GM21737 (cell line): ENCODE measurements at regions not wholly inside any gene's neighbourhood (a gene's known extent, or its start where the extent isn't known, plus 50 kb on each side); places are given as distances from the start of the nearest gene placed in this dataset.

Experiments used
- ATAC-seq: cut with Tn5 transposase; IDR thresholded peaks from one replicate; pipeline ENCODE4 v1.9.1; 2021; ENCODE audit warnings: mild to moderate bottlenecking, moderate library complexity; ENCODE audit not compliant: unreplicated experiment

- no peak for ATAC-seq
Measured at GRCh38 chr16:14362774-14363371, 267.2 kb downstream of the PARN start.

- no peak for ATAC-seq
Measured at GRCh38 chr16:14360326-14361037, 269.6 kb downstream of the PARN start.

GRCh38 chr16:14358697-14359305 lies 271.3 kb downstream of the PARN start:
- no peak for ATAC-seq

GRCh38 chr16:14357328-14357727 lies 272.7 kb downstream of the PARN start:
- no peak for ATAC-seq

- ATAC-seq: no peak
Measured at GRCh38 chr16:14356064-14356463, 274.0 kb downstream of the PARN start.

- ATAC-seq: peak; percentile 88
Measured at GRCh38 chr16:14354561-14355351, 275.3 kb downstream of the PARN start.

GRCh38 chr16:14353340-14353739 lies 276.7 kb downstream of the PARN start:
- ATAC-seq: no peak

- no peak for ATAC-seq
Measured at GRCh38 chr16:14351647-14352046, 278.4 kb downstream of the PARN start.

GRCh38 chr16:14350626-14351025 lies 279.4 kb downstream of the PARN start:
- ATAC-seq: no peak

GRCh38 chr16:14350081-14350480 lies 279.0 kb downstream of the MRTFB start:
- no peak for ATAC-seq

- ATAC-seq: no peak
Measured at GRCh38 chr16:14347706-14348105, 276.6 kb downstream of the MRTFB start.

GRCh38 chr16:14346278-14347142 lies 275.4 kb downstream of the MRTFB start:
- no peak for ATAC-seq

- no peak for ATAC-seq
Measured at GRCh38 chr16:14345512-14346115, 274.5 kb downstream of the MRTFB start.

- no peak for ATAC-seq
Measured at GRCh38 chr16:14344945-14345344, 273.8 kb downstream of the MRTFB start.

GRCh38 chr16:14344292-14344691 lies 273.2 kb downstream of the MRTFB start:
- no peak for ATAC-seq

GRCh38 chr16:14341324-14342225 lies 270.5 kb downstream of the MRTFB start:
- ATAC-seq: no peak

- ATAC-seq: no peak
Measured at GRCh38 chr16:14339694-14340093, 268.6 kb downstream of the MRTFB start.

- no peak for ATAC-seq
Measured at GRCh38 chr16:14338969-14339368, 267.9 kb downstream of the MRTFB start.

- no peak for ATAC-seq
Measured at GRCh38 chr16:14338236-14338635, 267.1 kb downstream of the MRTFB start.
